Subcutaneous abdominal adipose tissue (tissue), 5 donors: ENCODE measurements at regions not wholly inside any gene's neighbourhood (a gene's known extent, or its start where the extent isn't known, plus 50 kb on each side); places are given as distances from the start of the nearest gene placed in this dataset.

ENCODE experiments used
- H3K27ac ChIP-seq: one replicate; pipeline ENCODE4 v1.7.0; 2013; ENCODE audit warnings: low read depth, mild to moderate bottlenecking, inconsistent platforms, low read length, moderate library complexity
- H3K27me3 ChIP-seq, 5 donors: one replicate each; pipeline ENCODE4 v1.7.0; 2013; ENCODE audit warnings: low read length in 5 of 5, inconsistent platforms in 1 of 5; ENCODE audit not compliant: control insufficient read depth in 5 of 5, insufficient read depth in 4 of 5
- H3K36me3 ChIP-seq, 5 donors: one replicate each; pipeline ENCODE4 v1.7.0; 2013; ENCODE audit warnings: low read length in 5 of 5; ENCODE audit not compliant: control insufficient read depth in 5 of 5, insufficient read depth in 5 of 5
- H3K4me1 ChIP-seq, 5 donors: one replicate each; pipeline ENCODE4 v1.7.0; 2013; ENCODE audit warnings: low read length in 5 of 5, mild to moderate bottlenecking in 3 of 5, moderate library complexity in 1 of 5; ENCODE audit not compliant: control insufficient read depth in 5 of 5, insufficient read depth in 5 of 5
- H3K4me3 ChIP-seq, 5 donors: one replicate each; pipeline ENCODE4 v1.7.0; 2013; ENCODE audit warnings: low read length in 5 of 5, low read depth in 1 of 5
- H3K9ac ChIP-seq, 5 donors: one replicate each; pipeline ENCODE4 v1.7.0; 2013; ENCODE audit warnings: low read length in 5 of 5, mild to moderate bottlenecking in 4 of 5, moderate library complexity in 3 of 5
- H3K9me3 ChIP-seq, 5 donors: one replicate each; pipeline ENCODE4 v1.7.0; 2013; ENCODE audit warnings: low read length in 5 of 5; ENCODE audit not compliant: control insufficient read depth in 5 of 5
- donor health status: healthy.
- donor health status: healthy.
- donor health status: healthy.
- donor health status: healthy.
- donor health status: healthy.

DNA sequence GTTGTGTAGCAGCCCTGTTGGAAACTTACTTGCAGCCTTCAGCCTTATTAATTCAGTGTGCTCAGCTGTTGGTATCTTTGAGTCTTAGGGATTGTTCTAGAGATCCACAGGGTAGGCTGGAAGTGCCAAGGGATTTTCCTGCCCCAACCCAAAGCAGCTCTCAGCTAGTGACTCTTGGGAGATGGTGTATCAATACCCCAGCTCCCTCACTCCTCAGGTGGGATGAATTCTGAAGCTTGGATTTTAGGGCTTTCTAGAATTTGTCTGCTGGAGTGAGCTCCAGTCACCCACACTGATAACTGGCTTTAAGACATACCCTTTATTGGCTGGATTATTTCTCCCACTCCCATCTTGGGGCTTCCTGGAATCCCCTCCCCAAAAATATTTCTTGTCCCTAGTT is 493.0 kb downstream of the MN1 start:
- no peaks in the 10 kb centered on the region for H3K9me3 ChIP-seq
- H3K36me3 ChIP-seq: no peaks in the 10 kb centered on the region
- peaks cover 0 to 3% (median 0%) of the 10 kb centered on the region in 5 donors for H3K27me3 ChIP-seq
- H3K27ac ChIP-seq: peak overlapping the region; percentile 25
- peaks cover 5 to 47% (median 37%) of the 10 kb centered on the region in 5 donors for H3K4me1 ChIP-seq
- no peak overlapping the region for H3K4me3 ChIP-seq
- H3K9ac ChIP-seq: no peak overlapping the region

GRCh38 chr22:27309697-27310096 is 491.9 kb downstream of the MN1 start:
- Histone ChIP-seq H3K9ac (no peak overlapping the region), H3K36me3 (no peaks in the 10 kb centered on the region), H3K27ac (no peak overlapping the region), H3K4me3 (no peak overlapping the region), H3K9me3 (no peaks in the 10 kb centered on the region), H3K4me1 (peaks cover 5 to 57% (median 43%) of the 10 kb centered on the region in 5 donors), H3K27me3 (peaks cover 0 to 3% (median 0%) of the 10 kb centered on the region in 5 donors)

DNA sequence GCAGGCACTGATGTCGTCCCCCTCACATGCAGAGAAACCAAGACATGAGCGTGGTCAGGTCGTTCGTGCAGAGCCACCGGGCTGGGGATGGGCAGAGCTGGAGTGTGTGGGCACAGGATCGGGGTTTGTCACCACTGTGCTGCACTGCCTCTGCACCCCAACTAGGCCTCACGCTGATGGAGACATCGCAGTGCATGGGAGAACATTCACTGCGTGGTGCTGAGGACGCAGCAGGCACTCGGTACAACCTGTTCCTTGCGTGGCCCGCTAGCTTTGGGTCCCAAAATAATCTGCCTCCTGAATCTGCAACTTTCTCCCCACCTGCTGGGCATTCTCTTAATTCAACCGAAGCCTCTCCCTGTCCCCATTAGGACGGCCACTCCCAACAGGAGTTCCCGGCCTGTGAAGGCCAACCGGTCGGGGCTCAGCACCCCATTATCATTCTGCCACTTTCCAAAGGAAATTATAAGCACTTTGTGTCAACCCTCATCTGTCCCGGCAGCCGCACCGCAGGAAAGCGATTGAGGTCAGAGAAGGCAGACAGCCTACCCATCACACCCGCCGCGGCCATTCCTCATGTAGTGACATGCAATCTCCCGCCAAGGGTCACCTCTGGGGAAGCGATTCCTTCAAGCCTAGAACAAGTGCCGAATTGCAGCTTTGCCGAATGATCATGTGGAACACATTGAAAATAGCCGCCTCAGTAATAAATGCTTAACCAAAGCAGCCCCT is 490.4 kb downstream of the MN1 start:
- no peak overlapping the region for H3K9ac ChIP-seq
- no peak overlapping the region for H3K4me3 ChIP-seq
- peaks cover 0 to 3% (median 0%) of the 10 kb centered on the region in 5 donors for H3K27me3 ChIP-seq
- H3K27ac ChIP-seq: no peak overlapping the region
- no peaks in the 10 kb centered on the region for H3K9me3 ChIP-seq
- peaks cover 5 to 57% (median 43%) of the 10 kb centered on the region in 5 donors for H3K4me1 ChIP-seq
- H3K36me3 ChIP-seq: no peaks in the 10 kb centered on the region

DNA sequence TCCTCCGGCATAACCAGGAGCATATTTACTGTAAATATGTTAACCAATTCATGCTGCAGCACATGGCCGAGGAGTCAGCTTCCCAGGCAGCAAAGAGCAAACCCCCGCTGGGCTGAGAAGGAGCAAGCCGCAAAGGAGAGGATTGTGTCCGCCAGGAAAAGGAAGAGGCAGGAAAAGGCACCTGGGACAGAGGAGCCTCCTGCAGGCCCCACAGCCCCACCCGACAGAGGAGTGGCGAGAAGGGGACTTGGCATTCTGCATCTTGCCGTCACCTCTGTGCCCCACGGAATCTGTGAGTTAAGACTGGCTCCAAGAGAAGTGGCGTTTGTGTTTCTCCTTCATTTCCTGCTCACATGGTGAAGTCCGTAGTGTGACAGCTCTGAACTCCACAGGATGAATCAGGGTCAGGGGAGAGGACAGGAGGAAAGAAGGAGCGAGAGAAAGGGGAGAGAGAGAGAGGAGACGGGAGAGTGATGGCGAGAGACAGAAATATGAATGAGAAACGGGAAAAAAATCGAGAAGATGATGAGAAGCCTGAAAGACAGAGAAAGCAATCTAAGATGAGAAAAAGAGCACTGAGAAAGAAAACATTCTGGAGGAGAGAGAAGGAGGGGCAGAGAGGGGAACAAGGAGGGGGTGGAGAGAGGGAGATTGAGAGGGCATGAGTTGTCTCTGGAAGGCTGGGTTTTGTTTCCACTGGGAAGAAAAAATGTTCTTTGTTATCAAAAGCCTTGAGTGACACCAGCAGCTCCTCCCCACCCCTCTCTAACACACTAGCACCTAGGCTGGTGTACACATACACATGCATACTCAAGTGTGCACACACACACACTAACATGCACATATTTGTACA is 489.6 kb downstream of the MN1 start:
- Histone ChIP-seq H3K36me3 (no peaks in the 10 kb centered on the region), H3K4me3 (peak overlapping the region in 1 of 5 donors; percentile 0), H3K27ac (no peak overlapping the region), H3K4me1 (peaks cover 5 to 54% (median 43%) of the 10 kb centered on the region in 5 donors), H3K27me3 (peaks cover 0 to 3% (median 0%) of the 10 kb centered on the region in 5 donors), H3K9me3 (no peaks in the 10 kb centered on the region), H3K9ac (no peak overlapping the region)

GRCh38 chr22:27312565-27312964 is 489.0 kb downstream of the MN1 start:
- Histone ChIP-seq H3K4me3 (peak overlapping the region in 1 of 5 donors; percentile 0), H3K36me3 (no peaks in the 10 kb centered on the region), H3K27ac (no peak overlapping the region), H3K4me1 (peaks cover 7 to 61% (median 48%) of the 10 kb centered on the region in 5 donors), H3K27me3 (peaks cover 0 to 3% (median 0%) of the 10 kb centered on the region in 5 donors), H3K9me3 (no peaks in the 10 kb centered on the region), H3K9ac (no peak overlapping the region)

DNA sequence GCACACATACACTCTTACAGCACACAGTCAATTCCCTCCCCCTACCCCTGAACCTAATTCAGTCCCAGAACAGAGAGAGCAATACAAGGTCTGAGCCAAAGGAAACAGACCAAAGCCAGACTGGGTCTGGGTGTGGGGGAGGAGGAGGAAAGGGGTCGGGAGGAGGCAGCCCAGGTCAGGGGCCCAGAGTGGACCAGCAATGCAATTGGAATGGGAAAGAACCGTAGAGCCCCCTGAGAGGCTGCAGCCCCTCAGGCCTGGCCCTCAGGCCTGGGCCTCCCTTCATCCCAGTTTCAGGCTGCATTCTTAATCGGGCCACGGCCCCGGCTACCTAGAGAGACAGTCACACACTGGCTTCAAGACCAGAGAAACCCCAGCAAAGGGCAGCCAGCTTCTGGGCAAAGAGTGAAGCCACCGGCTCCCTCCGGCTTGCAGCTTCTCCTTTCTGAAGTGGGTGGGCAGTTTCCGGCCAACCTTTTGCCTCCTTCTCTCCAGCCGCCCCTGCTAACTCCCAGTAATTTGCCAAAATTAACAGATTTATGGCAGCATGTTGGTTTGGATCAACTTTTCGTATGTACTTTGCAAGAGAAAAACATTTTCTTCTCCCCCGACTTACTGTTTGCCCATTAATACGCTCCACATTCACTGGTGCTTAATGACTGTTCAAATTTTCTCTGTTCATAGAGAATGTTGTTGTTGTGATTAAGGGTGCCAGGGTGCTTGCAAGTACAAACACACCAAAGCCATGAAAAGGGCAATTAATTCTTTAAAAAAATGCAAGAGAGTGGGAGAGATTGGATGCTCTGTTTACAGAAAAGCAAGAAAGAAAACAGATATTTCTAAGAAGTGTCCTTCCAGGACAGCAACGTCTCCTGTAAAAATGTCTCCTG is 488.3 kb downstream of the MN1 start:
- Histone ChIP-seq H3K27me3 (peaks cover 0 to 3% (median 0%) of the 10 kb centered on the region in 5 donors), H3K36me3 (no peaks in the 10 kb centered on the region), H3K9me3 (no peaks in the 10 kb centered on the region), H3K9ac (no peak overlapping the region), H3K27ac (peak overlapping the region; percentile 6), H3K4me3 (peak overlapping the region in 1 of 5 donors; percentile 0), H3K4me1 (peaks cover 9 to 64% (median 55%) of the 10 kb centered on the region in 5 donors)

DNA sequence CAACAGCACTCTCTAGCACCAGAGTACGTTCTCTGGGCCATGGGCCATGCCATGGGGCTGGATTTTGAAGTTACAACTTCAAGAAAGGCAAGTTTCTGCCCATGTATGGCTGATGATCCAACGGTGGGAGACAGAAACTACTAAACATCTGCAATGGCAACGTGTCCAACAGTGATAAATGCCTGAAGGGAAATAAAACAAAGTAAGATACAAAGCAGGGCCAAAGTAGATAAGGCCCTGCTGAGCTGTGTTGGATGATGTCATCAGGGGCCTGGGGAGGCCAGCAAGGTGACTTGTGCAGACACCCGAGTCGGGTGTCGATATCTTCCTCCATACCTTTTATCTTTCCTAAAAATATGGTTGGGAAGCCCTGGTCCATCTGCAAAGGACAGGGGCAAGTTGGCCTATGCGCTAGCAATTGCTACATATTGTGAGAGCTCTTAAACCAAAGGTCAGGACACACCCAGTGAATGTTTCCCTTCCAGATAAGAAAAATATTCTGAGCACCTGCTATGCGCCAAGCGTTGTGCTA is 487.2 kb downstream of the MN1 start:
- Histone ChIP-seq H3K9ac (no peak overlapping the region), H3K4me3 (peak overlapping the region in 1 of 5 donors; percentile 39), H3K36me3 (no peaks in the 10 kb centered on the region), H3K27ac (no peak overlapping the region), H3K27me3 (peaks cover 0 to 3% (median 0%) of the 10 kb centered on the region in 5 donors), H3K9me3 (peaks cover 0 to 2% (median 1%) of the 10 kb centered on the region in 5 donors), H3K4me1 (peaks cover 9 to 69% (median 63%) of the 10 kb centered on the region in 5 donors)

- peaks cover 0 to 3% (median 0%) of the 10 kb centered on the region in 5 donors for H3K27me3 ChIP-seq
- no peak overlapping the region for H3K27ac ChIP-seq
- no peak overlapping the region for H3K4me3 ChIP-seq
- H3K36me3 ChIP-seq: no peaks in the 10 kb centered on the region
- peaks cover 0 to 5% (median 4%) of the 10 kb centered on the region in 5 donors for H3K9me3 ChIP-seq
- peaks cover 9 to 61% (median 56%) of the 10 kb centered on the region in 5 donors for H3K4me1 ChIP-seq
- H3K9ac ChIP-seq: no peak overlapping the region
These were observed 485.7 kb downstream of the MN1 start for GRCh38 chr22:27315833-27316232.

DNA sequence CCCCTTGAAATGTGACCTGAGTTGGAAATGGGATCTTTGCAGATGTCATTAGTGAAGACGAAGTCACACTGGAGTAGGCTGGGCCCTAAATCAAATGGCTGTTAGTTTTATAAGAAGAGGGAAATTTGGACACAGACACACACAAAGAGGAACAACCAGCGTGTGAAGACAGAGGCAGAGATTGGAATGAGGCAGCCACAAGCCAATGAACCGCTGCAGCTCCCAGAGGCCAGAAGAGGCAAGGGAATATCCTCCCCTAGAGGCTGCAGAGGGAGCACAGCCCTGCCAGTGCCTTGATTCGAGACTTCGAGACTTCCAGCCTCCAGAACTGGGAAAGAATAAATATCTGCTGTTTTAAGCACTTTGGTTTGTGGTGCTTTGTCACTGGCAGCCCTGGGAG is 484.5 kb downstream of the MN1 start:
- Histone ChIP-seq H3K27me3 (no peaks in the 10 kb centered on the region), H3K9me3 (peaks cover 0 to 5% (median 4%) of the 10 kb centered on the region in 5 donors), H3K4me3 (no peak overlapping the region), H3K27ac (peak overlapping the region; percentile 16), H3K4me1 (peaks cover 9 to 49% (median 48%) of the 10 kb centered on the region in 5 donors), H3K9ac (no peak overlapping the region), H3K36me3 (no peaks in the 10 kb centered on the region)
